ENCODE measurements at regions not wholly inside any gene's neighbourhood (a gene's known extent, or its start where the extent isn't known, plus 50 kb on each side); places are given as distances from the start of the nearest gene placed in this dataset.
A peak's percentile ranks its signal among the peaks of the same experiment; 100 is the strongest.
"Not testable (repeated sequence)": the region's sequence is repeated elsewhere in the genome, so short reads cannot be mapped to it uniquely, and the experiment has no call there.

DNA sequence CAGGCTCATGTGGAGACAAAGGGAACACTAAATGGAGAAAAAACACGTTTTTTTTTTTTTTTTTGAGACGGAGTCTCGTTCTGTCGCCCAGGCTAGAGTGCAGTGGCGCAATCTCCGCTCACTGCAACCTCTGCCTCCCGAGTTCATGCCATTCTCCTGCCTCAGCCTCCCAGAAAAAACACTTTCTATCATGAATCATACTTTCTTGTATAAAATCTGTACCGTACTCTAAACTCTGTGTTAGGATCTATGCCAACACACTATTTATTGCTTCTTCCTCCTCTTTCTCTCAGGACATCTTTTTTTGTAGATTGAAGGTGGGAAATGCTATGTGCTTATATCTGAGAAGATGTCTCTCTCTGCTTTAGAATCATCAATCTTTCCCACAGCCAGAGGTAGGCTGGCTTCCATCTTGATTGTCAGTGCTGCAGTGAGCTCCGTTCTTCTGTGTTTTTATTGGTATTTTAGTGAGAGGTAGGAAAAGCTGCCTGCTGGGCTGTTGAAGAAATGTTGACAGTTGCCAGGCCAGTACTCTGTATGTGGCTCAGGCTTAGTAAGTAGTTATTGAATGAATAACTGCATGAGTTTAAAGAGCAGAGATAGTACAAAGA lies 101.1 kb downstream of the GPR85 start:
- no peaks in the 10 kb centered on the region for H3K36me3 ChIP-seq
- in situ Hi-C loops (cut with MboI; ENCODE audit: low pct_ligation_motif_present in 1 of 4, low pct_unique_long_range_greater_than_20kb in 1 of 4, low sequenced_read_pairs in 3 of 4), result no loop called here
- intact Hi-C loops (cut with DNase I; ENCODE audit: low total_unique reads), result no loop called here
- no peak for DNase-seq
- no peaks in the 10 kb centered on the region for H3K9me3 ChIP-seq
- peak overlapping the region in 3 of 4 donors; percentile 24 to 37 (median 32) for H3K27ac ChIP-seq
- WGBS, 2 donors (ENCODE audit: low coverage in 1 of 2), result 54 to 65% methylated on average over 5 to 9 of the region's 9 CpGs
- TF ChIP-seq POLR2AphosphoS5 (IDR thresholded peaks at IDR 0.05) (peak; percentile 24 to 68 (median 57)), POLR2A (IDR thresholded peaks at IDR 0.05) (no peak), EP300 (IDR thresholded peaks at IDR 0.05; ENCODE audit: low read depth) (no peak)
- TF ChIP-seq, protein P1, sequence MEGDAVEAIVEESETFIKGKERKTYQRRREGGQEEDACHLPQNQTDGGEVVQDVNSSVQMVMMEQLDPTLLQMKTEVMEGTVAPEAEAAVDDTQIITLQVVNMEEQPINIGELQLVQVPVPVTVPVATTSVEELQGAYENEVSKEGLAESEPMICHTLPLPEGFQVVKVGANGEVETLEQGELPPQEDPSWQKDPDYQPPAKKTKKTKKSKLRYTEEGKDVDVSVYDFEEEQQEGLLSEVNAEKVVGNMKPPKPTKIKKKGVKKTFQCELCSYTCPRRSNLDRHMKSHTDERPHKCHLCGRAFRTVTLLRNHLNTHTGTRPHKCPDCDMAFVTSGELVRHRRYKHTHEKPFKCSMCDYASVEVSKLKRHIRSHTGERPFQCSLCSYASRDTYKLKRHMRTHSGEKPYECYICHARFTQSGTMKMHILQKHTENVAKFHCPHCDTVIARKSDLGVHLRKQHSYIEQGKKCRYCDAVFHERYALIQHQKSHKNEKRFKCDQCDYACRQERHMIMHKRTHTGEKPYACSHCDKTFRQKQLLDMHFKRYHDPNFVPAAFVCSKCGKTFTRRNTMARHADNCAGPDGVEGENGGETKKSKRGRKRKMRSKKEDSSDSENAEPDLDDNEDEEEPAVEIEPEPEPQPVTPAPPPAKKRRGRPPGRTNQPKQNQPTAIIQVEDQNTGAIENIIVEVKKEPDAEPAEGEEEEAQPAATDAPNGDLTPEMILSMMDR (IDR thresholded peaks at IDR 0.05), result no peak
- no peaks in the 10 kb centered on the region for H3K27me3 ChIP-seq
- no peak overlapping the region for H3K4me3 ChIP-seq
- H3K4me1 ChIP-seq, result peaks cover 0 to 6% (median 2%) of the 10 kb centered on the region in 4 donors

DNA sequence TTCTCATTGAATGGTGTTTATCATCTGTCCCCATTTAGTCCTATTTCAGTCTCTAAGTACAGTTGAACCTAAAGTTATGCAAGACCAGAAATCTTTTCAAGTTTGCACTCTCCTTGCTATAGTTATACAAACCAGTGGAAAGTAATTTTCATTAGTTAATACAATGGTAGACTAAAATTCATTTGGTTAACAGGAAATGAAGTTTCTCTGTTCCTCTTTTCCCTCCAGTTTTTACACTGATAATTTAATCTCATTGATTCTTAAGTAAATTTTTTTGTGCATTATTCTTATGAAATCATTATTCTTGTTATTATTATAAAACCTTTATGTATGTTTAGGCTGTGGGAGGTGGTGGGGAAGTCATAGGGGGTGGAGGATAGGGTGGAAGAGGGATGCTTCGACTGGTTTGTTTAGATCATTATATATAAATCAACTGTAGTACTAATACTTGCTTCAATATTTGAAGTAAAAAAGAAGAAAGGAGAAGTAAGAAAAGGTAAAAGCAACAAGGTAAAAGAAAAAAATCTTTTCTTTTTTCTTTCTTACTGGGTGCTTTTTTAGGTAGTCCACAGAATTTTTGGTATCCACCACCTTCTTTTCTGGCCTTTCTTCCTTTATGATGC lies 104.1 kb downstream of the GPR85 start:
- intact Hi-C loops (cut with DNase I; ENCODE audit: low total_unique reads) (no loop called here), in situ Hi-C loops (cut with MboI; ENCODE audit: low pct_ligation_motif_present in 1 of 4, low pct_unique_long_range_greater_than_20kb in 1 of 4, low sequenced_read_pairs in 3 of 4) (no loop called here)
- Histone ChIP-seq H3K27ac (no peak overlapping the region), H3K36me3 (no peaks in the 10 kb centered on the region), H3K4me3 (no peak overlapping the region), H3K9me3 (no peaks in the 10 kb centered on the region), H3K27me3 (no peaks in the 10 kb centered on the region), H3K4me1 (peaks cover 0 to 6% (median 2%) of the 10 kb centered on the region in 4 donors)
- TF ChIP-seq EP300 (IDR thresholded peaks at IDR 0.05; ENCODE audit: low read depth), result no peak
- TF ChIP-seq POLR2AphosphoS5 (IDR thresholded peaks at IDR 0.05), result no peak
- TF ChIP-seq, protein P1 (IDR thresholded peaks at IDR 0.05), result no peak
- no peak for TF ChIP-seq POLR2A (IDR thresholded peaks at IDR 0.05)
- DNase-seq, result no peak
- WGBS, 2 donors (ENCODE audit: low coverage in 1 of 2), result 49 to 62% methylated on average over 1 of the region's 1 CpG

DNA sequence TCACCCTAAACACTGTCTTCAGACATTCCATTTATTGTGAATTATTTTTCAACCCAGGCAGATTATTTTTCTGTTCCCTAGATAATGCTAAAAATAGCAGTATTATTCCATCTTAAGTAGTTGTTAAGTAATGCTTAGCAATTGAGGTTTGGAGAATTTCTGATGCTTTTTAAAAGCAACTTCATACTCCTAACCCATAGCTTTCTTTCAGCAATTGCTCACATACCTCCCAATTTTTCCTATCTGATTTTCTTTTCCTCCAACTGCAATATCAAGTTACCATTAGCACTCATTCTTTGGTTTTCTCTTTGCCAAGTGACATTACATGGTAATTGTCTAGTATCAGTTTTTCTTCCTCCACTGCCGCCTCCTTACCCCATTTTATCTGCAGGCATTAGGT lies 104.7 kb downstream of the GPR85 start:
- Histone ChIP-seq H3K36me3 (no peaks in the 10 kb centered on the region), H3K4me3 (no peak overlapping the region), H3K9me3 (no peaks in the 10 kb centered on the region), H3K27me3 (no peaks in the 10 kb centered on the region), H3K4me1 (peaks cover 0 to 6% (median 2%) of the 10 kb centered on the region in 4 donors), H3K27ac (no peak overlapping the region)
- intact Hi-C loops (cut with DNase I; ENCODE audit: low total_unique reads) (no loop called here), in situ Hi-C loops (cut with MboI; ENCODE audit: low pct_ligation_motif_present in 1 of 4, low pct_unique_long_range_greater_than_20kb in 1 of 4, low sequenced_read_pairs in 3 of 4) (no loop called here)
- WGBS, 2 donors (ENCODE audit: low coverage in 1 of 2), result 63 to 88% methylated on average over 1 of the region's 1 CpG
- TF ChIP-seq, protein P1 (IDR thresholded peaks at IDR 0.05), result no peak
- TF ChIP-seq POLR2A (IDR thresholded peaks at IDR 0.05) (no peak), EP300 (IDR thresholded peaks at IDR 0.05; ENCODE audit: low read depth) (no peak), POLR2AphosphoS5 (IDR thresholded peaks at IDR 0.05) (no peak)
- DNase-seq, result no peak

DNA sequence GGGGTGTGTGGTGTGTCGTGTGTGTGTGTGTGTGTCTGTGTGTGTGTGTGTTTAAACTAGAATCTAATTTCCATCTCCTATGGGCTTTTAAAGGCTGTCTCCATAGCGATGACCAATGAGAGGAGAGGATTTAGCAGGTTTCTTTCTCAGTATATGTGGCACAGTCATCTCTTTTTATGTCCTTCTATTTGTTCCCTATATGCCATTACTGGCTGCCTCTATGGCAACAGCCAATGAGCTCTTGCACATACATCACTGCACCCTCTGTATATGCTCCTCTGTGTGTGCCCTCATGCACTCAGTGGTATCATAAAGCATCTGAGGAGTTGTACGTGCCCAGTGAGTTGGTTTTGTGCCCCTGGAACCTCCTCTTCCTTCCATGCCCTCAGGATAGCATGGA lies 107.6 kb downstream of the GPR85 start:
- in situ Hi-C loops (cut with MboI; ENCODE audit: low pct_ligation_motif_present in 1 of 4, low pct_unique_long_range_greater_than_20kb in 1 of 4, low sequenced_read_pairs in 3 of 4); H3K4me1 ChIP-seq; H3K4me3 ChIP-seq; DNase-seq; H3K27me3 ChIP-seq; H3K9me3 ChIP-seq; H3K27ac ChIP-seq; H3K36me3 ChIP-seq; intact Hi-C loops (cut with DNase I; ENCODE audit: low total_unique reads): not testable (repeated sequence)
- 71 to 80% methylated on average over 1 to 2 of the region's 3 CpGs for WGBS, 2 donors (ENCODE audit: low coverage in 1 of 2)

DNA sequence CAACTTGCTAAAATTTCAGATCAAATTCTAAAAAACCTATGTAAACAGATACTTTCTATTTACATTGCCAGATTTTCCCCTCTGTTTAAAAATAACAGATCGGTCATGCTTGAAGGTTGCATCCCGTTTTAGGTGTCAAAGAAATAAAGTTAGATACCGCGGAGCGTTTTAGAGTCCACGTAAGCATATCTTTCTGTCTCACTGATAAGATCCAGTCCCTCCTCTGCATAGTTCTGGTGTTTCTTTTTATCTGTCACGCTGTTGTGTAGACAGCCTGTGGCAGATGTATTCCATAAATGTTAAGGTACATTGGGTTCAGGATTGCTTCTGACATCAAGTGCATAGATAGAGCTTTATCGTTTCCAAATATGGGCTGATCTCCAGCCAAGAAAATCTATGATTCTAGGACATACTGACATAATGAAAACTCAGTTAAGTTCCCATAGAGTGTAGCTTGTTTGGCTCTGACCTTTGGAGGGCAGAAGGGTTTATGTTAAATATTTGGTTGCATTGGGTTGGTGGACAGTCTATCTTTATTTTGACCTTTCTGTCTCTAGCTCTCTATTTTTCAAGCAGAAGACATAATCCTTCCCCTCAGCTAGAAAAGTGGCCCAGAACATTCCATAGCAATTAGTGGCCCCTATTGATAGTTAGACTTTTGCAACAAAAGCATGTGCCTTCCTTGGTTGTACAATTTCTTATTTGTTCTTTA lies 109.2 kb downstream of the GPR85 start:
- intact Hi-C loops (cut with DNase I; ENCODE audit: low total_unique reads); H3K27ac ChIP-seq; H3K27me3 ChIP-seq; DNase-seq; H3K4me1 ChIP-seq; H3K4me3 ChIP-seq; H3K36me3 ChIP-seq; in situ Hi-C loops (cut with MboI; ENCODE audit: low pct_ligation_motif_present in 1 of 4, low pct_unique_long_range_greater_than_20kb in 1 of 4, low sequenced_read_pairs in 3 of 4); H3K9me3 ChIP-seq: not testable (repeated sequence)
- 47% methylated on average over 2 of the region's 8 CpGs; no CpG with 5 or more reads in 1 of the 2 donors for WGBS, 2 donors (ENCODE audit: low coverage in 1 of 2)
